ENCODE measurements at regions not wholly inside any gene's neighbourhood (a gene's known extent, or its start where the extent isn't known, plus 50 kb on each side); places are given as distances from the start of the nearest gene placed in this dataset.
"Not testable (repeated sequence)": the region's sequence is repeated elsewhere in the genome, so short reads cannot be mapped to it uniquely, and the experiment has no call there.

GRCh38 chr10:78212786-78213175 lies 179.1 kb downstream of the RPS24 start:
- ChIA-PET POLR2A (no interaction called here), CTCF (no interaction called here)
- no peak for DNase-seq (ENCODE audit: extremely low spot score)
- TF ChIP-seq ARNT (IDR thresholded peaks at IDR 0.05): no peak
- TF ChIP-seq HDGF (IDR thresholded peaks at IDR 0.05; ENCODE audit: borderline replicate concordance): no peak
- no peak for TF ChIP-seq L3MBTL2 (conservative IDR thresholded peaks at IDR 0.05)
- TF ChIP-seq CTBP1 (IDR thresholded peaks at IDR 0.05; ENCODE audit: borderline replicate concordance): no peak
- no peak for TF ChIP-seq LEF1 (IDR thresholded peaks at IDR 0.05; ENCODE audit: borderline replicate concordance)
- TF ChIP-seq, protein P1, sequence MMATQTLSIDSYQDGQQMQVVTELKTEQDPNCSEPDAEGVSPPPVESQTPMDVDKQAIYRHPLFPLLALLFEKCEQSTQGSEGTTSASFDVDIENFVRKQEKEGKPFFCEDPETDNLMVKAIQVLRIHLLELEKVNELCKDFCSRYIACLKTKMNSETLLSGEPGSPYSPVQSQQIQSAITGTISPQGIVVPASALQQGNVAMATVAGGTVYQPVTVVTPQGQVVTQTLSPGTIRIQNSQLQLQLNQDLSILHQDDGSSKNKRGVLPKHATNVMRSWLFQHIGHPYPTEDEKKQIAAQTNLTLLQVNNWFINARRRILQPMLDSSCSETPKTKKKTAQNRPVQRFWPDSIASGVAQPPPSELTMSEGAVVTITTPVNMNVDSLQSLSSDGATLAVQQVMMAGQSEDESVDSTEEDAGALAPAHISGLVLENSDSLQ (IDR thresholded peaks at IDR 0.05): no peak
- TF ChIP-seq FOXK2 (IDR thresholded peaks at IDR 0.05): no peak
- no peak for TF ChIP-seq BHLHE40 (IDR thresholded peaks at IDR 0.05; ENCODE audit: borderline replicate concordance)
- no peak for TF ChIP-seq FOXM1 (IDR thresholded peaks at IDR 0.05; ENCODE audit: borderline replicate concordance)
- no peak for TF ChIP-seq SUZ12 (IDR thresholded peaks at IDR 0.05)
- no peak for TF ChIP-seq SP1 (IDR thresholded peaks at IDR 0.05)
- no peak for TF ChIP-seq TARDBP (IDR thresholded peaks at IDR 0.05)
- no peak for TF ChIP-seq ELF4 (IDR thresholded peaks at IDR 0.05)
- TF ChIP-seq FOXA1 (IDR thresholded peaks at IDR 0.05): no peak
- no peak for TF ChIP-seq NFRKB (IDR thresholded peaks at IDR 0.05)

DNA sequence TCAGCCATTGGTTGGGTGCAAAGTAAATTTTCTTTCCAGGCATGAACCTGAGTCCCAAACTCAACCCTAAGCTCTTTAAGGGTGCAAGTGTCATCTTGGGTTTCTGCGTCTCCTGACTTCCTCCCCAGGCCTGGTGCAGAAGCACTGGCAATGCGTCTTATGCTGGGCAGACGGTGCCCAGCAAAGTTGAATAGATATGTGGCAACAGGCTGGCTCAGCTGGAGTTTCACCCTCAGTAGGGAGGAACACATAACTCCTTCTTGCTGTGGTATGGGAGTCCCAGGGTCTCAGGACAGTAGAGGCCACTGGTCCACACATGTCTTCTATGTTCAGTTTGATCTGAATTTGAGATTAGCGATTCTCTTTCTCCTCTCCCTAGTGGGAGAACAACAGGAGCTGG lies 181.3 kb downstream of the RPS24 start:
- TF ChIP-seq HDGF (IDR thresholded peaks at IDR 0.05; ENCODE audit: borderline replicate concordance): no peak
- no peak for TF ChIP-seq FOXM1 (IDR thresholded peaks at IDR 0.05; ENCODE audit: borderline replicate concordance)
- no peak for TF ChIP-seq ELF4 (IDR thresholded peaks at IDR 0.05)
- TF ChIP-seq CTBP1 (IDR thresholded peaks at IDR 0.05; ENCODE audit: borderline replicate concordance): no peak
- TF ChIP-seq SUZ12 (IDR thresholded peaks at IDR 0.05): no peak
- TF ChIP-seq, protein P1 (IDR thresholded peaks at IDR 0.05): no peak
- TF ChIP-seq FOXA1 (IDR thresholded peaks at IDR 0.05): no peak
- TF ChIP-seq ZNF384 (IDR thresholded peaks at IDR 0.05): no peak
- no peak for TF ChIP-seq TARDBP (IDR thresholded peaks at IDR 0.05)
- TF ChIP-seq L3MBTL2 (conservative IDR thresholded peaks at IDR 0.05): no peak
- TF ChIP-seq ARNT (IDR thresholded peaks at IDR 0.05): no peak
- POLR2A ChIA-PET: no interaction called here
- DNase-seq (ENCODE audit: extremely low spot score): no peak
- CTCF ChIA-PET: no interaction called here

GRCh38 chr10:78215645-78216044 lies 182.0 kb downstream of the RPS24 start:
- TF ChIP-seq, protein P1 (IDR thresholded peaks at IDR 0.05): no peak
- TF ChIP-seq NFRKB (IDR thresholded peaks at IDR 0.05) (no peak), LEF1 (IDR thresholded peaks at IDR 0.05; ENCODE audit: borderline replicate concordance) (no peak), ZNF384 (IDR thresholded peaks at IDR 0.05) (no peak), TARDBP (IDR thresholded peaks at IDR 0.05) (no peak), HDGF (IDR thresholded peaks at IDR 0.05; ENCODE audit: borderline replicate concordance) (no peak), BHLHE40 (IDR thresholded peaks at IDR 0.05; ENCODE audit: borderline replicate concordance) (no peak), FOXA1 (IDR thresholded peaks at IDR 0.05) (no peak), CTBP1 (IDR thresholded peaks at IDR 0.05; ENCODE audit: borderline replicate concordance) (no peak), SP1 (IDR thresholded peaks at IDR 0.05) (no peak), FOXK2 (IDR thresholded peaks at IDR 0.05) (no peak)
- DNase-seq (ENCODE audit: extremely low spot score): no peak
- CTCF ChIA-PET: no interaction called here
- POLR2A ChIA-PET: no interaction called here

GRCh38 chr10:78217336-78217735 lies 183.7 kb downstream of the RPS24 start:
- DNase-seq (ENCODE audit: extremely low spot score): no peak
- TF ChIP-seq L3MBTL2 (conservative IDR thresholded peaks at IDR 0.05): no peak
- no peak for TF ChIP-seq HDGF (IDR thresholded peaks at IDR 0.05; ENCODE audit: borderline replicate concordance)
- no peak for TF ChIP-seq NFRKB (IDR thresholded peaks at IDR 0.05)
- TF ChIP-seq ZNF384 (IDR thresholded peaks at IDR 0.05): no peak
- TF ChIP-seq FOXA1 (IDR thresholded peaks at IDR 0.05): no peak
- no peak for TF ChIP-seq LEF1 (IDR thresholded peaks at IDR 0.05; ENCODE audit: borderline replicate concordance)
- TF ChIP-seq FOXM1 (IDR thresholded peaks at IDR 0.05; ENCODE audit: borderline replicate concordance): no peak
- TF ChIP-seq TARDBP (IDR thresholded peaks at IDR 0.05): no peak
- TF ChIP-seq, protein P1 (IDR thresholded peaks at IDR 0.05): no peak
- no peak for TF ChIP-seq FOXK2 (IDR thresholded peaks at IDR 0.05)
- no peak for TF ChIP-seq SUZ12 (IDR thresholded peaks at IDR 0.05)
- no peak for TF ChIP-seq ARNT (IDR thresholded peaks at IDR 0.05)
- no peak for TF ChIP-seq BHLHE40 (IDR thresholded peaks at IDR 0.05; ENCODE audit: borderline replicate concordance)
- TF ChIP-seq CTBP1 (IDR thresholded peaks at IDR 0.05; ENCODE audit: borderline replicate concordance): no peak
- no peak for TF ChIP-seq SP1 (IDR thresholded peaks at IDR 0.05)
- TF ChIP-seq ELF4 (IDR thresholded peaks at IDR 0.05): no peak
- ChIA-PET POLR2A (no interaction called here), CTCF (no interaction called here)

- TF ChIP-seq, protein P1 (IDR thresholded peaks at IDR 0.05): no peak
- TF ChIP-seq SUZ12 (IDR thresholded peaks at IDR 0.05) (no peak), ARNT (IDR thresholded peaks at IDR 0.05) (no peak), SP1 (IDR thresholded peaks at IDR 0.05) (no peak), BHLHE40 (IDR thresholded peaks at IDR 0.05; ENCODE audit: borderline replicate concordance) (no peak), ELF4 (IDR thresholded peaks at IDR 0.05) (no peak), CTBP1 (IDR thresholded peaks at IDR 0.05; ENCODE audit: borderline replicate concordance) (no peak), LEF1 (IDR thresholded peaks at IDR 0.05; ENCODE audit: borderline replicate concordance) (no peak), ZNF384 (IDR thresholded peaks at IDR 0.05) (no peak), FOXA1 (IDR thresholded peaks at IDR 0.05) (no peak), FOXM1 (IDR thresholded peaks at IDR 0.05; ENCODE audit: borderline replicate concordance) (no peak), FOXK2 (IDR thresholded peaks at IDR 0.05) (no peak), L3MBTL2 (conservative IDR thresholded peaks at IDR 0.05) (no peak), NFRKB (IDR thresholded peaks at IDR 0.05) (no peak), TARDBP (IDR thresholded peaks at IDR 0.05) (no peak), HDGF (IDR thresholded peaks at IDR 0.05; ENCODE audit: borderline replicate concordance) (no peak)
- ChIA-PET POLR2A (no interaction called here), CTCF (no interaction called here)
- no peak for DNase-seq (ENCODE audit: extremely low spot score)
These were observed 185.3 kb downstream of the RPS24 start for GRCh38 chr10:78218798-78219490.

DNA sequence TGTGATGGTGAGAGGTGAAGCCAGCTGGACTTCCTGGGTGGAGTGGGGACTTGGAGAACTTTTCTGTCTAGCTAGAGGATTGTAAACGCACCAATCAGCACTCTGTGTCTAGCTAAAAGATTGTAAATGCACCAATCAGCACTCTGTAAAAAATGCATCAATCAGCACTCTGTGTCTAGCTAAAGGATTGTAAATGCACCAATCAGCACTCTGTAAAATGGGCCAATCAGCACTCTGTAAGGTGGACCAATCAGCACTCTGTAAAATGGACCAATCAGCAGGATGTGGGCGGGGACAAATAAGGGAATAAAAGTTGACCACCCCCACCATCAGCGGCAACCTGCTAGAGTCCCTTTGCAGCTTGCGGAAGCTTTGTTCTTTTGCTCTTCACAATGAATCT lies 185.9 kb downstream of the RPS24 start:
- POLR2A ChIA-PET; CTCF ChIA-PET; DNase-seq (ENCODE audit: extremely low spot score): not testable (repeated sequence)

Data from HEK293T (cell line).